ENCODE measurements at regions not wholly inside any gene's neighbourhood (a gene's known extent, or its start where the extent isn't known, plus 50 kb on each side); places are given as distances from the start of the nearest gene placed in this dataset.

- intact Hi-C loops (cut with DNase I; ENCODE audit: low total_unique reads) = no loop called here
- WGBS, 2 donors (ENCODE audit: low coverage in 1 of 2) = 56 to 72% methylated on average over 1 to 2 of the region's 2 CpGs
- TF ChIP-seq EP300 (IDR thresholded peaks at IDR 0.05; ENCODE audit: low read depth) = no peak
- H3K4me3 ChIP-seq = no peak overlapping the region
- H3K27me3 ChIP-seq = no peaks in the 10 kb centered on the region
- no peak overlapping the region for H3K27ac ChIP-seq
- H3K9me3 ChIP-seq = no peaks in the 10 kb centered on the region
- no peaks in the 10 kb centered on the region for H3K4me1 ChIP-seq
- DNase-seq = no peak
- in situ Hi-C loops (cut with MboI; ENCODE audit: low pct_ligation_motif_present in 1 of 4, low pct_unique_long_range_greater_than_20kb in 1 of 4, low sequenced_read_pairs in 3 of 4) = no loop called here
- no peaks in the 10 kb centered on the region for H3K36me3 ChIP-seq
These were observed 175.9 kb downstream of the SLC4A3 start for GRCh38 chr2:219803294-219803693.

GRCh38 chr2:219810895-219811294 is 183.5 kb downstream of the SLC4A3 start:
- Histone ChIP-seq H3K27ac (no peak overlapping the region), H3K36me3 (no peaks in the 10 kb centered on the region), H3K27me3 (no peaks in the 10 kb centered on the region), H3K4me1 (no peaks in the 10 kb centered on the region), H3K9me3 (peaks cover 0 to 3% of the 10 kb centered on the region in 2 donors), H3K4me3 (no peak overlapping the region)
- in situ Hi-C loops (cut with MboI; ENCODE audit: low pct_ligation_motif_present in 1 of 4, low pct_unique_long_range_greater_than_20kb in 1 of 4, low sequenced_read_pairs in 3 of 4) (no loop called here), intact Hi-C loops (cut with DNase I; ENCODE audit: low total_unique reads) (no loop called here)
- DNase-seq = no peak
- TF ChIP-seq POLR2A (IDR thresholded peaks at IDR 0.05) = no peak
- no peak for TF ChIP-seq EP300 (IDR thresholded peaks at IDR 0.05; ENCODE audit: low read depth)
- no peak for TF ChIP-seq POLR2AphosphoS5 (IDR thresholded peaks at IDR 0.05)
- TF ChIP-seq CTCF (IDR thresholded peaks at IDR 0.05) = no peak

GRCh38 chr2:219812672-219813071 is 185.2 kb downstream of the SLC4A3 start:
- no peak for DNase-seq
- intact Hi-C loops (cut with DNase I; ENCODE audit: low total_unique reads) = no loop called here
- WGBS, 2 donors (ENCODE audit: low coverage in 1 of 2) = 40% methylated on average over 2 of the region's 2 CpGs; no CpG with 5 or more reads in 1 of the 2 donors
- TF ChIP-seq POLR2A (IDR thresholded peaks at IDR 0.05) = no peak
- TF ChIP-seq EP300 (IDR thresholded peaks at IDR 0.05; ENCODE audit: low read depth) = no peak
- no peak for TF ChIP-seq POLR2AphosphoS5 (IDR thresholded peaks at IDR 0.05)
- TF ChIP-seq CTCF (IDR thresholded peaks at IDR 0.05) = no peak
- Histone ChIP-seq H3K27ac (no peak overlapping the region), H3K27me3 (no peaks in the 10 kb centered on the region), H3K36me3 (no peaks in the 10 kb centered on the region), H3K4me3 (no peak overlapping the region), H3K9me3 (peaks cover 0 to 3% of the 10 kb centered on the region in 2 donors), H3K4me1 (no peaks in the 10 kb centered on the region)
- in situ Hi-C loops (cut with MboI; ENCODE audit: low pct_ligation_motif_present in 1 of 4, low pct_unique_long_range_greater_than_20kb in 1 of 4, low sequenced_read_pairs in 3 of 4) = no loop called here

- WGBS, 2 donors (ENCODE audit: low coverage in 1 of 2) = 62 to 69% methylated on average over 2 to 4 of the region's 4 CpGs
- no peak for DNase-seq
- Histone ChIP-seq H3K4me3 (no peak overlapping the region), H3K27me3 (no peaks in the 10 kb centered on the region), H3K4me1 (no peaks in the 10 kb centered on the region), H3K27ac (no peak overlapping the region), H3K9me3 (no peaks in the 10 kb centered on the region), H3K36me3 (no peaks in the 10 kb centered on the region)
- in situ Hi-C loops (cut with MboI; ENCODE audit: low pct_ligation_motif_present in 1 of 4, low pct_unique_long_range_greater_than_20kb in 1 of 4, low sequenced_read_pairs in 3 of 4) (no loop called here), intact Hi-C loops (cut with DNase I; ENCODE audit: low total_unique reads) (no loop called here)
- TF ChIP-seq POLR2AphosphoS5 (IDR thresholded peaks at IDR 0.05) = no peak
- TF ChIP-seq POLR2A (IDR thresholded peaks at IDR 0.05) = no peak
- no peak for TF ChIP-seq EP300 (IDR thresholded peaks at IDR 0.05; ENCODE audit: low read depth)
- TF ChIP-seq CTCF (IDR thresholded peaks at IDR 0.05) = no peak
These were observed 193.3 kb downstream of the SLC4A3 start for GRCh38 chr2:219820767-219821166.

GRCh38 chr2:219823574-219823973 is 196.1 kb downstream of the SLC4A3 start:
- in situ Hi-C loops (cut with MboI; ENCODE audit: low pct_ligation_motif_present in 1 of 4, low pct_unique_long_range_greater_than_20kb in 1 of 4, low sequenced_read_pairs in 3 of 4) (no loop called here), intact Hi-C loops (cut with DNase I; ENCODE audit: low total_unique reads) (no loop called here)
- H3K27me3 ChIP-seq = no peaks in the 10 kb centered on the region
- no peaks in the 10 kb centered on the region for H3K36me3 ChIP-seq
- no peak for DNase-seq
- H3K4me1 ChIP-seq = no peaks in the 10 kb centered on the region
- no peaks in the 10 kb centered on the region for H3K9me3 ChIP-seq
- 82% methylated on average over 7 of the region's 7 CpGs; no CpG with 5 or more reads in 1 of the 2 donors for whole genome bisulfite sequencing, 2 donors (ENCODE audit: low coverage in 1 of 2)
- no peak overlapping the region for H3K27ac ChIP-seq
- H3K4me3 ChIP-seq = no peak overlapping the region
- TF ChIP-seq EP300 (IDR thresholded peaks at IDR 0.05; ENCODE audit: low read depth) (no peak), POLR2AphosphoS5 (IDR thresholded peaks at IDR 0.05) (no peak), CTCF (IDR thresholded peaks at IDR 0.05) (no peak), POLR2A (IDR thresholded peaks at IDR 0.05) (no peak)

Measured in transverse colon (tissue), 4 donors.